Endothelial cell (in vitro differentiated cells): ENCODE measurements at regions not wholly inside any gene's neighbourhood (a gene's known extent, or its start where the extent isn't known, plus 50 kb on each side); places are given as distances from the start of the nearest gene placed in this dataset.
A peak's percentile ranks its signal among the peaks of the same experiment; 100 is the strongest.

Experiments
- DNase-seq: peaks from one replicate; pipeline ENCODE4 v3.0.0; 2021; ENCODE audit warnings: low spot score
- H3K27ac Mint-ChIP-seq: one replicate; pipeline ENCODE4 v1.8.0; 2021; ENCODE audit warnings: mixed read lengths, inconsistent platforms; ENCODE audit not compliant: unreplicated experiment
- H3K27me3 Mint-ChIP-seq: one replicate; pipeline ENCODE4 v1.8.0; 2021; ENCODE audit warnings: mild to moderate bottlenecking, moderate library complexity, mixed read lengths, inconsistent platforms; ENCODE audit not compliant: unreplicated experiment
- H3K36me3 Mint-ChIP-seq: one replicate; pipeline ENCODE4 v1.8.0; 2021; ENCODE audit warnings: mild to moderate bottlenecking, low read depth, mixed read lengths, inconsistent platforms; ENCODE audit not compliant: unreplicated experiment
- H3K4me1 Mint-ChIP-seq: one replicate; pipeline ENCODE4 v1.8.0; 2021; ENCODE audit warnings: mild to moderate bottlenecking, mixed read lengths, inconsistent platforms; ENCODE audit not compliant: unreplicated experiment
- H3K4me3 Mint-ChIP-seq: one replicate; pipeline ENCODE4 v1.8.0; 2021; ENCODE audit warnings: mild to moderate bottlenecking, mixed read lengths, inconsistent platforms; ENCODE audit not compliant: unreplicated experiment
- H3K9me3 Mint-ChIP-seq: one replicate; pipeline ENCODE4 v1.8.0; 2021; ENCODE audit warnings: mixed read lengths, inconsistent platforms; ENCODE audit not compliant: unreplicated experiment
- CTCF ChIP-seq: fragments of 200-600 bp; sonication (generic); IDR thresholded peaks from one replicate; pipeline ENCODE4 v1.5.0; 2021; ENCODE audit warnings: antibody characterized with exemption; ENCODE audit not compliant: unreplicated experiment

- H3K27ac Mint-ChIP-seq, result no peak overlapping the region
- no peaks in the 10 kb centered on the region for H3K27me3 Mint-ChIP-seq
- no peaks in the 10 kb centered on the region for H3K9me3 Mint-ChIP-seq
- TF ChIP-seq CTCF, result no peak
- no peak overlapping the region for H3K4me3 Mint-ChIP-seq
- DNase-seq, result no peak
- H3K4me1 Mint-ChIP-seq, result peaks cover 14% of the 10 kb centered on the region
- H3K36me3 Mint-ChIP-seq, result no peaks in the 10 kb centered on the region
Measured at GRCh38 chr18:10052871-10053270, 139.1 kb downstream of the VAPA start.

DNA sequence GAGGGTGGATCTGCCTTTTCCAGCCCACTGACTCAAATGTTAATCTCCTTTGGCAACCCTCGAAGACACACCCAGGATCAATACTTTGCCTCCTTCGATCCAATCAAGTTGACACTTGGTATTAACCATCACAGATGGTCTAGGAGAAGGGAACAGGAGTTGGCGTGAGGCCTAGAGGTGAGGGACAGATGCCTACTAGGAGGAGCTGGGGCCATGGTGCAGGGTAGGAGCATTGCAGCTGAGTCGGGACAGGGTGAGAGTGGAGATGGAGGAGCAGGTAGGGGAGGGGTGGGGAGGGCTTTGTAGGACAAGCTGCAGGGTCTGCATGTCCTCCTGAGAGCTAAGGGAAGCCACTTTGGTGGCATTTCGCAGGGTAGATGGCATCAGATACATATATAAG is 140.0 kb downstream of the VAPA start:
- H3K4me3 Mint-ChIP-seq, result no peak overlapping the region
- peak overlapping the region; percentile 55 for H3K27ac Mint-ChIP-seq
- H3K36me3 Mint-ChIP-seq, result no peaks in the 10 kb centered on the region
- no peak for TF ChIP-seq CTCF
- no peaks in the 10 kb centered on the region for H3K9me3 Mint-ChIP-seq
- no peak for DNase-seq
- H3K27me3 Mint-ChIP-seq, result no peaks in the 10 kb centered on the region
- H3K4me1 Mint-ChIP-seq, result peaks cover 14% of the 10 kb centered on the region

DNA sequence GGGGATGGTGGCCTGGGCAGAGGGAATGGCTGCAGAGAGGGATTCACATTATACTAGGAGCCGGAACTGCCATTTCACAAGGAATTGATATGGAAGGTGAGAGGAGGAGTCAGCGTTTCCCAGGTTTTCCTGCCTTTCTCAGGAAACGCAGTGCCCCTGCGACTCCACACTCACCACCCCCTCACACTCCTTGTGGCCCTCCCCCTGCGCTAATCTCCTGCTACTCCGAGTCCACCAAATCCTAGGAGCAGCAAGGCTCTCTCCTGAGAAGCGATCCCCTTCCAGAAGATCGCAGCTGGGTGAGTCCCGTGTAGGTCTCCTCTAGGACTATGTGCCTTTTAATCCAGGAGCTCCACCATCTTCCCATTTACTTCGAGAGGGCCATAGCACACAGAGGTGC is 140.6 kb downstream of the VAPA start:
- Mint-ChIP-seq H3K4me3 (no peak overlapping the region), H3K9me3 (no peaks in the 10 kb centered on the region), H3K4me1 (peaks cover 14% of the 10 kb centered on the region), H3K36me3 (no peaks in the 10 kb centered on the region), H3K27me3 (no peaks in the 10 kb centered on the region), H3K27ac (no peak overlapping the region)
- no peak for TF ChIP-seq CTCF
- no peak for DNase-seq

GRCh38 chr18:10055125-10055750 is 141.4 kb downstream of the VAPA start:
- Mint-ChIP-seq H3K9me3 (no peaks in the 10 kb centered on the region), H3K36me3 (no peaks in the 10 kb centered on the region), H3K27me3 (no peaks in the 10 kb centered on the region), H3K4me3 (no peak overlapping the region), H3K4me1 (peaks cover 16% of the 10 kb centered on the region), H3K27ac (no peak overlapping the region)
- no peak for DNase-seq
- TF ChIP-seq CTCF, result no peak

DNA sequence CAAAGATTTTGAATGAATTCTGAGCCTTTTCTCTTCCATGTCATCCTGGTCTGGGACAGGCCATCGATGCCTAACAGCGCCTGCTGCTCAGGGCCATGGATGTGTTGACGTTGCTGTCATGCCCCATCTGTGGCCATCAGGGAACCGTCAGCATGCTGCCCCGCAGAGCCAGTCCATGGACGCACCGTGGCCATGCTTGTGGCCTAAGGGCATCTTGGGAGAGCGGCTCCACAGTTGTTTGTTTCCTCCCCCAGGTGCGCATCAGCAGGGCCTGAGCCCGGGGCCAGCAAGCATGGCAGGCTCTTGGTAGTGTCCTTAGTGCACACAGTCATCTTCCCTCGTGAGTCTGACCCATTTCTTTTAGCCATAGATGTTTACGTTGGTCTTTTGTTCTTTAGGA is 142.7 kb downstream of the VAPA start:
- Mint-ChIP-seq H3K27me3 (no peaks in the 10 kb centered on the region), H3K4me3 (no peak overlapping the region), H3K4me1 (peaks cover 16% of the 10 kb centered on the region), H3K9me3 (no peaks in the 10 kb centered on the region), H3K36me3 (no peaks in the 10 kb centered on the region), H3K27ac (no peak overlapping the region)
- no peak for DNase-seq
- no peak for TF ChIP-seq CTCF
